PC-9 (cell line): ENCODE measurements at regions not wholly inside any gene's neighbourhood (a gene's known extent, or its start where the extent isn't known, plus 50 kb on each side); places are given as distances from the start of the nearest gene placed in this dataset.

ENCODE experiments used
- BruUV-seq: library from RNA; stranded (reverse); fragments of 400-500 nt; replicated peaks from 2 replicates; lab custom pipeline; 2021; lab: Mats Ljungman, UMichigan
- CTCF ChIA-PET: fragments of 300-600 bp; sonication (Branson Sonifier 250); formaldehyde crosslinking; loops from one replicate; lab custom pipeline; 2022; ENCODE audit warnings: antibody characterized with exemption; lab: Charles Lee
- POLR2A ChIA-PET: fragments of 300-600 bp; sonication (Branson Sonifier 250); formaldehyde crosslinking; loops from one replicate; lab custom pipeline; 2022; ENCODE audit warnings: antibody characterized with exemption; ENCODE audit not compliant: unreplicated experiment; lab: Charles Lee
- DNase-seq, 2 experiments: peaks; one replicate each; pipeline versions ENCODE4 v3.0.0 to v3.0.0-alpha.2; 2015 to 2022; ENCODE audit warnings: mixed read lengths in 1 of 2
- H2AFZ ChIP-seq: fragments of 200-600 bp; sonication (generic); 2 replicates; pipeline ENCODE4 v1.8.1; 2017; ENCODE audit warnings: antibody characterized with exemption
- H3F3A ChIP-seq: fragments of 200-600 bp; sonication (generic); 2 replicates; pipeline ENCODE4 v1.8.1; 2017; ENCODE audit warnings: antibody characterized with exemption, mild to moderate bottlenecking, low read depth; ENCODE audit not compliant: insufficient read depth
- H3K27ac ChIP-seq: fragments of 200-600 bp; sonication (generic); 2 replicates; pipeline ENCODE4 v1.6.1; 2016; ENCODE audit warnings: mixed run types
- H3K27me3 ChIP-seq: fragments of 200-600 bp; sonication (generic); 2 replicates; pipeline ENCODE4 v1.6.1; 2016; ENCODE audit warnings: low read depth, mixed run types; ENCODE audit not compliant: insufficient read depth
- H3K36me3 ChIP-seq: fragments of 200-600 bp; sonication (generic); 2 replicates; pipeline ENCODE4 v1.6.1; 2016; ENCODE audit warnings: low read depth, mixed run types
- H3K4me1 ChIP-seq: fragments of 200-600 bp; sonication (generic); replicated peaks from 2 replicates; pipeline ENCODE4 v1.6.1; 2016; ENCODE audit warnings: mixed run types; ENCODE audit not compliant: insufficient read depth
- H3K4me2 ChIP-seq: fragments of 200-600 bp; sonication (generic); 2 replicates; pipeline ENCODE4 v1.6.1; 2017; ENCODE audit warnings: mixed run types
- H3K4me3 ChIP-seq: fragments of 200-600 bp; sonication (generic); 2 replicates; pipeline ENCODE4 v1.6.1; 2016; ENCODE audit warnings: mixed run types
- H3K79me2 ChIP-seq: fragments of 200-600 bp; sonication (generic); 2 replicates; pipeline ENCODE4 v1.6.1; 2017; ENCODE audit warnings: low read depth, mixed run types
- H3K9me2 ChIP-seq: fragments of 200-600 bp; sonication (generic); 2 replicates; pipeline ENCODE4 v1.8.1; 2017; ENCODE audit warnings: mild to moderate bottlenecking; ENCODE audit not compliant: insufficient read depth
- H3K9me3 ChIP-seq: fragments of 200-600 bp; sonication (generic); 2 replicates; pipeline ENCODE4 v1.8.1; 2016; ENCODE audit warnings: low read depth; ENCODE audit not compliant: insufficient read depth
- H4K20me1 ChIP-seq: fragments of 200-600 bp; sonication (generic); 2 replicates; pipeline ENCODE4 v1.8.1; 2017; ENCODE audit not compliant: insufficient read depth
- EZH2 ChIP-seq: fragments of 200-600 bp; sonication (generic); IDR thresholded peaks from 2 replicates; pipeline ENCODE4 v1.8.0; 2017; ENCODE audit warnings: antibody characterized with exemption, low read depth
- intact Hi-C: fragments of 100-400 bp; cut with micrococcal nuclease; formaldehyde crosslinking; loops from one replicate; pipeline ENCODE4 v1.10.0; 2022; ENCODE audit not compliant: unreplicated experiment
- TF ChIP-seq, protein P1 (sequence below): fragments of 200-600 bp; sonication (generic); conservative IDR thresholded peaks from 2 replicates; pipeline ENCODE4 v1.6.1; 2017; ENCODE audit warnings: mixed run types, antibody characterized with exemption, mild to moderate bottlenecking, moderate library complexity

DNA sequence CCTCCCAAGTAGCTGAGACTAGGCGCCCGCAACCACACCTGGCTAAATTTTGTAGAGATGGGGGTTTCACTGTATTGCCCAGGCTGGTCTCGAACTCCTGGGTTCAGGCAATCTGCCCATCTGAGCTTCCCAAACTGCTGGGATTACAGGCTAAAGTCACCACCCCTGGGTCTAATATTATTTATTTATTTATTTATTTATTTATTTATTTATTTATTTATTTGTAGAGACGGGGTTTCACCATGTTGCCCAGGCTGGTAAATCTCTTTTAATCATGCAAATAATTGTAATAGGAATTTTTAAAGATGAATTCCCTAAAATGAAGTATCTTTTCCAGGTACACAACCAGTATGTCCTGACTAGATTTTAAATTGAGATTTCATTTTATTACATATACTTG lies 761.8 kb downstream of the TRAM1L1 start:
- DNase-seq = no peak
- no peaks in the 10 kb centered on the region for H3F3A ChIP-seq
- H2AFZ ChIP-seq = no peak overlapping the region
- H3K36me3 ChIP-seq = no peaks in the 10 kb centered on the region
- H3K4me2 ChIP-seq = no peak overlapping the region
- no peak overlapping the region for H3K27ac ChIP-seq
- no peaks in the 10 kb centered on the region for H3K27me3 ChIP-seq
- H3K4me1 ChIP-seq = no peaks in the 10 kb centered on the region
- H3K9me2 ChIP-seq = no peaks in the 10 kb centered on the region
- ChIA-PET CTCF (interaction anchor here (0.6 kb wide), 1 partner anchor 757 kb away, joined by 3 read pairs; no protein-coding TSS in a partner anchor), POLR2A (no interaction called here)
- TF ChIP-seq EZH2 = no peak
- TF ChIP-seq, protein P1, sequence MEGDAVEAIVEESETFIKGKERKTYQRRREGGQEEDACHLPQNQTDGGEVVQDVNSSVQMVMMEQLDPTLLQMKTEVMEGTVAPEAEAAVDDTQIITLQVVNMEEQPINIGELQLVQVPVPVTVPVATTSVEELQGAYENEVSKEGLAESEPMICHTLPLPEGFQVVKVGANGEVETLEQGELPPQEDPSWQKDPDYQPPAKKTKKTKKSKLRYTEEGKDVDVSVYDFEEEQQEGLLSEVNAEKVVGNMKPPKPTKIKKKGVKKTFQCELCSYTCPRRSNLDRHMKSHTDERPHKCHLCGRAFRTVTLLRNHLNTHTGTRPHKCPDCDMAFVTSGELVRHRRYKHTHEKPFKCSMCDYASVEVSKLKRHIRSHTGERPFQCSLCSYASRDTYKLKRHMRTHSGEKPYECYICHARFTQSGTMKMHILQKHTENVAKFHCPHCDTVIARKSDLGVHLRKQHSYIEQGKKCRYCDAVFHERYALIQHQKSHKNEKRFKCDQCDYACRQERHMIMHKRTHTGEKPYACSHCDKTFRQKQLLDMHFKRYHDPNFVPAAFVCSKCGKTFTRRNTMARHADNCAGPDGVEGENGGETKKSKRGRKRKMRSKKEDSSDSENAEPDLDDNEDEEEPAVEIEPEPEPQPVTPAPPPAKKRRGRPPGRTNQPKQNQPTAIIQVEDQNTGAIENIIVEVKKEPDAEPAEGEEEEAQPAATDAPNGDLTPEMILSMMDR = no peak
- H3K4me3 ChIP-seq = no peak overlapping the region
- no peaks in the 10 kb centered on the region for H4K20me1 ChIP-seq
- no peaks in the 10 kb centered on the region for H3K79me2 ChIP-seq
- intact Hi-C loops = no loop called here
- no TSS peak for BruUV-seq
- no peaks in the 10 kb centered on the region for H3K9me3 ChIP-seq

DNA sequence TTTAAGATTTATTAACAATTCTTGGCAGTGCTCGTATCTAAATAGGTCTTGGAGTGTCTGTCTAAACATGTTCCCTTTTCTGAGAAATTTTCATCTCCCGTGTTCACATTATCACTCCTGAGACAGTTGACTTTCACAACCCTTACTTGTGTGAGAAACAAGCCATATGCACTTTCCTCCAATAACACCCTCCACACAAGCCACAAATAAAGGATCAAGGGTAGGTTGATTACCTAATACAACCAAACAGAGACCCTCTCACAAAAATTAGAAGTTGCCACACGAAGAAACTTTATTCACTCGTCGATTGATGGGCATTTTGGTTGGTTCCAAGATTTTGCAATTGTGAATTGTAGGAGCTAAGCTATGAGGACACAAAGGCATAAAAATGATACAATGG lies 763.9 kb downstream of the TRAM1L1 start:
- H4K20me1 ChIP-seq = no peaks in the 10 kb centered on the region
- DNase-seq = no peak
- no peaks in the 10 kb centered on the region for H3F3A ChIP-seq
- TF ChIP-seq, protein P1 = no peak
- no peak for TF ChIP-seq EZH2
- no peak overlapping the region for H3K4me2 ChIP-seq
- H3K36me3 ChIP-seq = no peaks in the 10 kb centered on the region
- no peaks in the 10 kb centered on the region for H3K79me2 ChIP-seq
- H3K9me2 ChIP-seq = no peaks in the 10 kb centered on the region
- CTCF ChIA-PET = no interaction called here
- H3K4me1 ChIP-seq = no peaks in the 10 kb centered on the region
- H3K27me3 ChIP-seq = no peaks in the 10 kb centered on the region
- H2AFZ ChIP-seq = no peak overlapping the region
- H3K4me3 ChIP-seq = no peak overlapping the region
- no peaks in the 10 kb centered on the region for H3K9me3 ChIP-seq
- POLR2A ChIA-PET = interaction anchor here (0.6 kb wide), 1 partner anchor 491 kb away, joined by 4 read pairs; no protein-coding TSS in a partner anchor
- intact Hi-C loops = no loop called here
- BruUV-seq = no TSS peak
- no peak overlapping the region for H3K27ac ChIP-seq

DNA sequence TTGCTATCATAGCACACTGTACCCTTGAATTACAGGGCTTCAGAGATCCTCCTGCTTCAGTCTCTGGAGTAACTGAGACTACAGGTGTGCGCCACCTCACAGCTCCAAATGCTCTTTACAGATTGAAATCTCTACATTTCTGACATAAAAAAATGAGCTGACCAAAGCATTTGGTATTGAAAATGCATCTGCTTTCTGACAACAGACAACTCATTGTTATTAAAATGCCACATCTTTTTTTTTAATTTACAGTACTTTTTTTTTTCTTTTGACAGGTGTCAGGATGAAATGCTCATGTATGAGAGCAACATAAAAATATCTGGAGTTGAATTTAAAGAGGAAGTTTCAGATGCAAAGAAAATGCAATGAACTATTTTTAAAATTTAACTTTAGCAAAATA lies 764.5 kb downstream of the TRAM1L1 start:
- POLR2A ChIA-PET = no interaction called here
- no peaks in the 10 kb centered on the region for H3K36me3 ChIP-seq
- intact Hi-C loops = no loop called here
- no peaks in the 10 kb centered on the region for H3K79me2 ChIP-seq
- TF ChIP-seq, protein P1 = no peak
- TF ChIP-seq EZH2 = no peak
- no peaks in the 10 kb centered on the region for H3K9me2 ChIP-seq
- no peak overlapping the region for H3K27ac ChIP-seq
- no peaks in the 10 kb centered on the region for H3K4me1 ChIP-seq
- no peak overlapping the region for H3K4me2 ChIP-seq
- H2AFZ ChIP-seq = no peak overlapping the region
- DNase-seq = no peak
- no peaks in the 10 kb centered on the region for H3K27me3 ChIP-seq
- H4K20me1 ChIP-seq = no peaks in the 10 kb centered on the region
- H3K9me3 ChIP-seq = no peaks in the 10 kb centered on the region
- H3K4me3 ChIP-seq = no peak overlapping the region
- CTCF ChIA-PET = no interaction called here
- BruUV-seq = no TSS peak
- H3F3A ChIP-seq = no peaks in the 10 kb centered on the region
